KG1 (cell line): ENCODE measurements at regions not wholly inside any gene's neighbourhood (a gene's known extent, or its start where the extent isn't known, plus 50 kb on each side); places are given as distances from the start of the nearest gene placed in this dataset.

Experiments
- DNase-seq: peaks from one replicate; lab custom pipeline; 2025; lab: John Stamatoyannopoulos, UW

DNA sequence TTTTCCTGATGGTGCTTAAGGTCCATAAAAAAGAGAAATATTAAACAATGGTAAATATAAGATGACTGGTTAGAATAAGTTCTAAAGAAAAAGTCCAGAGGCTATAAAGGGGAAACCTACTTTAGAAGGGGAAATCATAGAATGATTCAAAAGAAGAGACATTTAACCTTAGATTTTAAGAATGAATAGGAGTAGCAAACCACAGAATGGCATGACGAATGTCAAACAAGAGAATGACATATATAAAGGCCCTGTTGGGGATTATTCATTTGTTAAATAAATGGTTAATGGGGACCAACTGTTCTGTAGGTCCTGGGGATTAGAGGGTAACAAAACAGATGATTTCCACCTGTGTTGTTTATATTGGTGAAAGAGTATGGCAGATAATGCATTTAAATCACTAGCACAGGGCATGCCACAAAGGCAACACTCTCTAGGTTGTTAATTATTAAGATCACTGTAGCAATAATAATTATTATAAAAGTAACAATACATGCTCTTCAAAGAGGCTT, 495.2 kb upstream of the GRIA1 start:
- no peak for DNase-seq

DNA sequence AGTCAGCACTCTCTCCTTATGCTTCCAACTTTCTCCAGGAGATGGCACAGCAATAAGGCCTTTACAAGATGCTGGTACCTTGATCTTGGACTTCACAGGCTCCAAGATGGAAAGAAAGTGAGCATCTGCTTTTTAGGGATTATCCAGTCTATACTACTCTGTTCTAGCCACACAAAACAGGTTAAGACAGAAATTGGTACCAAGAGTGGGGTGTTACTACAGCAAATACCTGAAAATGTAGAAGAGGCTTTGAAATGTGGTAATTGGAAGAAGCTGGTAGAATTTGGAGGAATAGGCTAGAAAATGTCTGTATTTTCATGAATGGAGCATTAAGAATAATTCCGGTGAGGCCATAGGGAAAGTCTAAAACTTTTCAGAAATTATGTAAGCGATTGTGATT, 484.8 kb upstream of the GRIA1 start:
- DNase-seq, result no peak

DNA sequence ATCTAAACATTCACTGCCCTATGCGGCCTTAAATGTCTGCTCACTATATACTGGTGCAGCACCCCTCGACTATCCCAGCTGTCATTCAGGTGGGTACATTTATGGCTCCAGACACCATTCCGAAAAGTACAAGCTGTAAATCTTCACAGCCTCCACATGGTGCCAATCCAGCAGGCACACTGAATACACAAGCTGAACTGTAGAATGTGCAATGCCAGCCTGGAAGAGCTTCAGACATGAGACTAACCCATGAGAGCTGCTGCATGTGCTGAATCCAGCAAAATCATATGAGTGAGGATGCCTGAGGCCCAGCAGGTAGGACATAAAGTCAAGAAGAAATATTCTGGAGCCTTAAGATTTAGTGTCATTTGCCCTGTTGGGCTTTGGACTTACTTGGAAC, 483.8 kb upstream of the GRIA1 start:
- DNase-seq, result no peak

DNA sequence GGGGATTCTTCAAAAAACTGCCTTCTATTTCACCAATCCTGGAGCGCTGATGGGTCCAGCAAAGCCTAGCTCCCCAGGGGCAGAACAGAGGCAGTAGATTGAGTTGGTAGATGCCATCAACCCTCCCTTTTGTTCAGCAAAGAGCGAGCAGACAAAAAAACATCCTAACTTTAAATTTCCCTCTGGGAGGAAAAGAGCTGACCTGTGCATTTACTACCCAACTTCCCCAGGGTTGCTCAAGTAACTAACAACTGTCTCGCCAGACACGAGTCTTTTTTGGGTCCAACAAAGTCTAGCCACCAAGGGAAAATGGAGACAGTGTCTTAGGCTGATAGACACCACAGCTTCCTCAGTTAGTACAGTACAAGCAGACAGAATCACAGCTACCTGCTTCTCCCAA, 476.3 kb upstream of the GRIA1 start:
- no peak for DNase-seq

DNA sequence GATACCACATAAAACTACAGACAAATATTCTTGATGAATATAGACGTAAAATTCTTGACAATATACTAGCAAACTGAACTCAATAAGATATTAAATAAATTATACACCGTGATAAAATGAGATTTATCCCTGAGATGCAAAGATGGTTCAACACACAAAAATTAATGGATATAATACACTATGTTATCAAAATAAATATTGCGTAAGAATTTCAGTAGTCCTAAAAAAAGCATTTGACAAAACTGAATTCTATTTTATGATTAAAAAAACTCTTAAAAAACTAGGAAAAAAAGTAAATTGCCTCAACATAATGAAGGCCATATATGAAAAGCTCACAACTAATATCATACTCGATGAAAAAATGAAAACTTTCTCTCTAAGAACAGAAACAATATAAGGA, 472.3 kb upstream of the GRIA1 start:
- DNase-seq, result no peak

DNA sequence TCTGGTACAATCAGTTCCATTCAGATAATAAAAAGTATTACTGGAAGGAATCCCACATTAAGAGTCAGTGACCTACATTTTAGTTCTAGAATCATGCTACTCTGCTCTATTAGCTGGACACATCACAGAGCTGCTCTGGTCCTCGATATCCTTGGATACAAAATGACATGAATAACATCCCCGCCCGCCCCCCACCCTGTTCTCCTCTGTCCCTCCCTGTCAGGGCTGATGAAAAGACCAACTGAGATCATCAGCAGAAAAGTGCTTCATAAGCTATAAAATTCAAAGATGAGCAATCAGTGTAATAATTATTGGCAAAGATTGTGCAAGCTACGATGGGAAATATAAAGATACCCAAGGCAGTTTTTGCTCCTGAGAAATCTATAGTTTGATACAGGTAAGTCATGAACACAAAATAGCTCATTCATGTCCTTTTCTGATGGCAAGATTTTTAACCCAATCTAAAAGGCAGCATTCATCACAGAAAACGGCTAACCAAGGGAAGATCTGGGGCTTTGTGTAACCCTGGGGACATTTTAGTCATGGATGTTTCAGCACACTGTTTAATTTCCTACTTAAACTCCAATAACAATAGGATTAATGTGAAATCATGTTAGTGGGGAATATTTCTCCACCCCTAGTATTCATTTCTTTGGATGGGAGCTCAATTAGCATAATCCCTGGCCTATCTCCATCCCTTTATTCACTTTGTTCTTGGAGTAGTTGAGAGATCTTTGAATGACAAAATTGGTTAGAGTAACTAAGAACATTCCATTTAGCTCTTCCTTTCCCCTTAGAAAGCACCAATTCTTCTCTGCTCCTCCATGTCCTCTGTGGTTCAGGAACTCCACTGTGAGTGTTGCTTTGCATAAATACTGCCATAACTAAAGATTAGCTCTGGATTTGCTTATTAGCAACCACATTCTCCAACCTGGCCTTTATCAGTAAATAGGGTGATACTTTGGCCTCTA, 459.4 kb upstream of the GRIA1 start:
- no peak for DNase-seq

DNA sequence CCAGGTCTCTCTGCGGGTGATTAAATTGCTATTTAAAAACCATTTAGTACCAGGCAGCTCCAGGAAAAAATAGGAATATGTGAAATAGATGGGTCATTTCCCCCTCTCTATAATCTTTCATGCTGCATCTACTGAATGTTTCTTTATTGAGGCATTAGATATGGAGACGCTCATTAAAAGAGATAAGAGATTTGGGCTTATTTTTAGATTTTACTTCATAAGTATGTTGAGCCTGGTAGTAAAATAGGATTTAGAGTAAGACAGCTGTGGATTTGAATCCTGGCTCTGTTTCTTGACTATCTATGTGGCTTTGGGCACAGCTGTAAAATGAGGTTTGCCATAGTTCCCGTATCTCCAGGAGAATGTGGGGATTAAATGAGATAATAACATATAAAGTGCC, 451.0 kb upstream of the GRIA1 start:
- no peak for DNase-seq

DNA sequence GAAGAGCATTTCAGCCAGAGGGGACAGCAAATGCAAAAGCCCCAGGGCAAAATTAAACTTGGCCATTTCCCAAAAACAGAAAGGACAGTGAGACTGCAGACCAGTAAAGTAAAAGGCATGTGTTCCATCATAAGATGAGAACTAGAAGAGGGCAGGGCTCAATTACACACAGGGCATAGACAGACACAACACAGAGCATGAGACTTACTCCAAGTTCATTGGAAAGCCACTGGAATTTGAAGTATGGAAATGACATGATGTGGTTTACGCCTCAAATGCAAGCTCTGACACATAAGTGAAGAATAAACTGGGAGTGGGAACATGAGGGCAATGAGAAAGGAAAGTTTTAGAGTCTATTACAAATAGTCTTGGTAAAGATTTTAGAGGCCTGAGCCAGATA, 446.6 kb upstream of the GRIA1 start:
- no peak for DNase-seq

DNA sequence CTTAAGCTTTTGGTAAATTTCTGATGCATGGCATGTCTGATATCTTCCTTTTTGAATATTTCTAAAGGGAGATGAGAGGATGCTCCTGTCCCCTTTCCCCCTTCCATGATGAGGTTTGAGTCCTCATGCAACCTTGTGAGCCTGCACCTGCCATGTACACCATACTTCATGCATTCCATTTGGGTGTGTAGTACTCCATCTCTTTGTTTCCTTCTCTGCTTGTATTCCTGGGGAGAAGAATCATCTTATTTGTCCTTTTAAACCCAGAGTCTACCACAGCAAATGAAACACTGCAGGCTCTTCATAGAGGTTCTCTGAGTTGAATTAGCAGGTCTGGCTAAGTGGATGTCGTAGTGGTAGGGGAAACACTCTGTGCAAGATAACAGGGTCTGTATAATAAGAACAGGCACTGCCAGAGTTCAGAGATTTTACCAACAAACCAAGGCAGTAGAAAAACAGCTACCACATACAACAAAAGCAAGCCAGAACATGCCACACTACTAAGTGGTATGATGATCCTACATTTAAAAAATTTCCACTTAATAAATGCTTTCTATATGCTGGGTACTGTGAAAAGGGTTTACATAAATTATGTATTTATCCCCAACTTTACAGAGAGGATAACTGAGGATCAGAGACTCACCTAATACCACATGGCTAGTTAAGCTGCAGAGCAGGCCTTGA, 439.8 kb upstream of the GRIA1 start:
- DNase-seq, result no peak

DNA sequence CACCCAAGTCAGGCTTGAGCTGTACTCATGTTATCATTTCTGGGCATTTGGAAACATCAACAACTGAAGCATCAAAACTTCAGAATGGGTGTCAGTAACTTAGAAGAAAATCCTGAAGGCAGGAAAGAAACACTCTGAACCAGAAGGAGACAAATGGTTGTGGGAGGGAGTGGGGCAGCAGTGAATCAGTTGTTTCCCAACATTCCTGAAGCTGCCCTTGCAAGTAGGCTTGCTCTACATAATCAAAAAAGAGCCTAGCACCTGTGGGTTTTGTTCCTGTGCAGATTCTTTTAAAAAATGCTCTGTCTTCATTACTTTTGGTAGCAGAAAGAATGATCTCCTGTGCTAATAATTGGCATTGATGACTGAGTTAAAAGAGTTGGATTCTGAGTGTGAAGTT, 424.2 kb upstream of the GRIA1 start:
- no peak for DNase-seq

DNA sequence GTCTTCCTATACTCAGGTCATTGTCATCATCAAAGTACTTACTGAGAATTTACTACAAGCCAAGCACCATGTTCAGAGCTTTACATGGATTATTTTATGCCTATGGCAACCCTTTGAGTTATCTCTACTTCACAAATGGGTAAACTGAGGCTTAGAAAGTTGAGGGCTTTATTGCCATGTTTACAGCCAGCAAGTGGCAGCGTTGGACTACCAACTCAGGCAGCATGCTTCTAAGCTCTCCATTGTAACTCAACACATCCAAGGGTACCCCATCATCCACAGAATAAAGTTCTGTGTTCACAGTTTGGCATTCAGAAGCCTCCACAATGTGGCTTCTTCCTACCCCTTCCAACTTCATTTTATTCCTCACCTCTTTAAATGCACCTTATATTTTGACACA, 422.6 kb upstream of the GRIA1 start:
- no peak for DNase-seq

DNA sequence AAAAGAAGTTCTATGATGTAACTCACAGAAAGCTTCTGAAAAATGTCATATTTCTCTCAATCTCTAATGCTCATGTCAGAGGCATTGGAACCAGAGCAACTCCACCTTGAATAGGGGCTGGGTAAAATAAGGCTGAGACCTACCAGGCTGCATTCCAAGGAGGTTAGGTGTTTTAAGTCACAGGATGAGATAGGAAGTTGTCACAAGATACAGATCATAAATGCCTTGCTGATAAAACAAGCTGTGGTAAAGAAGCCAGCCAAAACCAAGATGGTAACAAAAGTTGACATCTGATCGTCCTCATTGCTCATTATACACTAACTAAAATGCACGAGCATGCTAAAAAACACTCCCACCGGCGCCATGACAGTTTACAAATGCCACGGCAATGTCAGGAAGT, 411.1 kb upstream of the GRIA1 start:
- DNase-seq, result no peak

DNA sequence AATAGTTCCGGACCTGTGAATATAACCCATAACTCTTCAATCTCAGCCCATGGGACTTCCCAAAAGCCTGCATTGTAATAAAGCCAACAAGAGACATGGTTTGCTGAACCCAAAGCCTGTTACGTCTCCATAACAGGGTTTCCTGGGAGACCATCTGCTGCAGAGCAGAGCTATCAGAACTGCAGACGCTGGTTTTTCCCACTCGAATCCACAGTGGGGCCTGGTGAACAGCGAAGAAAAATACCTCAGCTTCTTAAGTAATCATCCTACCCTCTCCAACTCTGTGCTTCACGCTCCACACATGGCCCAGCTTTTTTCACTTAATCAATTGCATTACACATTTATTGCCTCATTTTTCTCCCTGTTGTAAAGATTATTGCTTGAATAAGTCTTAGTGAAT, 409.5 kb upstream of the GRIA1 start:
- DNase-seq, result no peak

DNA sequence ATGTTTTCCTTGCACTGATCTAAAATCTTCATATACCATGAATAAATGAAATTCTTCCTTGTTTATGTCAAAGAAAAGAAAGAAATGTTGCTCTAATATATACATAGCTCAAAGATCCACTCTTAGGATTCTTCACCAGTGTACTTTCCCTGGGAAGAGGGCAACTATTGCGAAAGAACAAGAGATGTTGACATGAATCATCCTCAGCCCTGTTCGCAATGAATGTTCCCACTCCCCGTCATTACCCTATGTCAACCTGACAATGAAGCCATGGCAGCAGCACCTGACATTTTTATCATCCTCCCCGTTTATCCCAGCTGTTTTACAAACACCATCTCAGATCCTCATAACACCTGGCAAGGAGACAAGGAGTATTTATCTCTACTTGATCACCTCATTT, 409.1 kb upstream of the GRIA1 start:
- DNase-seq, result no peak

DNA sequence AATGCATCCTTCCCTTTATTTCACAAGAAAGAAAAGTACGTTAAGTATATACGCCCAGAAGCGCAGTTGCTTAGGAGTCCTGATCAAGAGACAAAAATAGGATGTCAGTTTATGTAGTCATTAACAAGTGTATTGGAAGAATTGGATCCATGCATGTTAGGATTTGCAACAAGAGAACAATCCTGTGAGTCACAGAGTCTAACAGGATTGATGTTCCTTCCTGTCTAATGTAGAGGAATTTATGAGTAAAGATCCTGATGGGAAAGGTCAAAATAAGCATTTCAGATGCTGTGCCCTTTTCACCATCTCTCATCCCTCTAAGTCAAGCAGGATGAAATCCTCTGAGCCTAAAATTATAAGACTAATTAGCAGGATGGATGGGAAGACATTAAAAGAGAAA, 406.0 kb upstream of the GRIA1 start:
- no peak for DNase-seq

DNA sequence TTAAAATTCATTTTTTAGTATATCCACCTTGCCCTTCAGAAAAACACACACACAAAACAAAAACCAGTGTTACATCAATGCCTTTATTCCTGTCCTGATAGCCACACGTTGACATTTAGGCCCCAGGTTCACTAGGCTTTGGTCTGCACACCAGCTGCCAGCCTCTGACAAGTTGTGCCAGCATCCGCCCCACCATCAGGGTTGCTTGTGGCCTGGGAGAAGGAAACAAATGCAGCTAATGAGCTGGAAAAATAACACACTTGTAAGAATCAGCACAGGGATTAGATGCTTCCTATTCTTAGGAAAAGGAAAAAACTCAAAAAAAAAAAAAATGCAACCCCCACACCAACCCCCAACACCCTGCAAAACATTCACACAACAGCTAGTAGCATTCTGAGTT, 404.0 kb upstream of the GRIA1 start:
- no peak for DNase-seq

DNA sequence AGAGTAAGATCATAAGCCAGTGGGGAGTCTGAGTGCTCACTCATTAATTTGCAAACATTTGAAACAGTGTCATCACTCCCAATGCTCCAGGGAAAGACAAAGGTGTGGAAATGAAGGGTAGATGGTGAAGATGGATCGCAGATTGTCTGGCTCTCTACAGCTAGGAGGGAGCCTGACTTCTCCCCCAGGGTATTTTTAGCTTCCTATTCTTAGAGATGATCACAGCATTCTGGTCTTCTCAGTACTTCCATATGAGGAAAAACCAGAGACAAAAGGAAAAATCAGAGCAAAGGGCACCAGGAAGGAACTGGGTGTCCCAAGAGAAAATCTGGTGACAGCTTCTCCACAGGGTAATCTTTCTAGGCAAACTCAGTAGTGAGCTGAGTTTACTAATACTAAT, 401.9 kb upstream of the GRIA1 start:
- DNase-seq, result no peak

DNA sequence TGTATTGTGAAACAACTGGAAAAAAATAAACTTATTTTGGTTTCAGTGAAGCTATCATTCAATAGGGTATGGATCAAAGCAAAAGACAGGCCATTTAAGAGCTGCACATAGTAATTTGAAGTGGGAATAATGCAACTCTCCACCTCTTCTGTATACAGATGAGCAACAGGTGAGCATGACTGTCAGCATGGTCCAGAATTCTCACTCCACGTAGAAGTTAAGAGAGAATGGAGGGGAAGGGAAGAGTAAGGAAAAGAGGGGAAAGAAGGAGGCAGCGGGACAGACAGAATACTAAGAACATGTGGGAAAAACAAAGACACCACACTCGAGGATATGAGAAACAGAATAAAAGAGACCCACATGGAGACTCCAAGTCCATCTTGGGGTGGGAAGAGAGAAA, 396.1 kb upstream of the GRIA1 start:
- no peak for DNase-seq

DNA sequence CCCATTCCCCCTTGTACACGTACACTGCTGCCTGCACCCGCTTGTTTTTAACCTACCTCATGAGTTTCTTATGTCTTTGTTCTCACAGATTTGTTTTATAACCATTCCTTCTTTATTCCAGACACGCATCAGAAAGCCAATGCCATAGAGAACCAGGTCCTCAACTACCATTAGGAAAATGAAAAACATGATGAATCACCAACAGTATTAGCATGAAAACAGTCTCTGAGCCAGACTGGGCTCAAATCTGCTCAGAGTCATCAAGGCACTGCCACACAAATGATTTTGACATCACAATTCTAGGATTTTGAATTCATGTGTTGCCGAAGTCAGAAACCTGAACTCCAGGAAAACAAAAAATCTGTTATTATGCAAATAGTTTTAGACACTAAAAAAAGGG, 394.1 kb upstream of the GRIA1 start:
- no peak for DNase-seq

DNA sequence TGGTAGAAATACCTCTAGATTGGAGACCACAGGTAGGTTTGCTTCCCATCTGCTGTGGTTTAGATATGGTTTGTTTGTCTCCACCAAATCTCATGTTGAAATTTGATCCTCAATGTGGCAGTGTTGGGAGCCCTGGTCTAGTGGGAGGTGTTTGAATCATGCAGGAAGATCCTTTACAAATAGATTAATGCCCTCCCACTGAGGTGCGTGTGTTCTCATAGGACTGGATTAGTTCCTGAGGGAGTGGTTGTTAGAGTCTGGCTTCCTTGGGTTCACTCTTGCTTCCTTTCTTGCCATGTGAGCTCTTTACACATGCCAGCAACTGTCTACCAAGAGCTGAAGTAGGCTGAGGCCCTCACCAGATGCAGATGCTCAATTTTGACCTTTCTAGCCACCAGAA, 391.1 kb upstream of the GRIA1 start:
- DNase-seq, result no peak

DNA sequence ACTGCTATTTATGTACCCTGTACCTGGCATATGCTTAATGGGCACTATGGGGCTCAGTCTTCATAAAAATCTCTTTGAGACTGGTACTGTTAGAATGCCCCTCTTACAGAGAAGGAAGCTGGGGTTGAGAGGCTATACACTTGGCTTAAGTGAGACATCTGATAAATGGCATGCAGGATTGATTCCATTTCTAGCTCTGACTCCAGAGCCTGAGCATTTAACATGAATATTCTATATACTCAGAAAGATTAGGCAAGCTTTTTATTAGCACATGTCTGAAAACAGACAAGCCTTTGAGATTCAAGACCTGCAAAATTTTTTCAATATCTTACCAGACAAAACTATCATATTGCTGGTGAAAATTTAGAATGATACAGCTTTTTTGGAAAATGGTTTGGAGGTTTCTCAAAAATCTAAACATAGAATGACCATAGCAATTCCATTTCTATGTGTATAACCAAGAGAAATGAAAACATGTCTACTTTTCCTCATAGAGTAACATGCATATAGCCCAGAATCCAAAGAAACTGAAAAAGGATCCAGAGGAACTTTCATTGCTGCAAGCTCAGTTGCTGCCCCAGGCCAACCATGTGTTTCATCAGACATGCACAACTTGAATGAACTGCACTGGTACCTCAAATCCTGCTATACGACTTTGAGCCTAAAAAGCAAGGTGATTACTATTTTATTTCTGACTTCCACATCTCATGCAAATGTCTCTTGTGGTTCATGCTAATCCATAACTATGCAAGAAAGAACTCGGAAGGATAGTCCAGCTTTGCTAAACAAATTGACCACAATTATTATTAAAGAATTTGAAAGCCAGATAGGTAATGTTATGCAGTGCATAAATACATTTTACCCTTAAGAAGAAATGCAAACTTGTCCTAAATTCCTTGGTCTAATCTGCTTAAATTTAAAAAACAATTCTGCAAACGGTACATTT, 389.0 kb upstream of the GRIA1 start:
- DNase-seq, result no peak

DNA sequence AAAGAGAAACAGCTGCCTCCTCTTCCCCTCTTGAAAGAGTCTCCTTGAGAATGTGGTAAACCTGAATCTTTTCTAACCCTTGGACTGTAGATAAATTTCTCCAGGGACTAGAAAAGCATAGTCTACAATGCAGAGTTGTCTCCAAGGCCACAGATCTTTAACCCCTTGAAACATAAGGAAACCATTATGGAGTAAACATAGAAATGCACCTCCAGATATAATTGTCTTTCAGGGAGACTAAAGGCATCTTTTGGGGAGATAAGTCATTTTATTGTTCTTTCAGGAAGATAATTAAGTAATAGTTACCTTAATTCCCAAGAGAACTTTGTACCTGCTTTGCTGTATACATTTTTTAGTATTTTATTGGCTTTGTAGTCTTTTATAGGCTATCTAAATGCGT, 373.6 kb upstream of the GRIA1 start:
- no peak for DNase-seq
